Cardiac fibroblast (primary cell): ENCODE measurements at regions not wholly inside any gene's neighbourhood (a gene's known extent, or its start where the extent isn't known, plus 50 kb on each side); places are given as distances from the start of the nearest gene placed in this dataset.

Source experiments
- DNase-seq, 2 donors: peaks; one replicate each; pipeline versions ENCODE4 v3.0.0 to v3.0.0-alpha.2; 2010; ENCODE audit warnings: low read depth in 2 of 2
- H3K4me3 ChIP-seq, 2 donors: replicated peaks in 1 of 2; 1 replicate in 1 of 2; 2 replicates in 1 of 2; pipeline ENCODE4 v1.5.1; 2011; ENCODE audit warnings: low read depth in 2 of 2, low read length in 2 of 2, mild to moderate bottlenecking in 2 of 2, moderate library complexity in 1 of 2
- TF ChIP-seq, protein P1 (sequence below): IDR thresholded peaks from one replicate; pipeline ENCODE4 v1.5.1; 2011; ENCODE audit warnings: low read depth, mild to moderate bottlenecking, low read length, inconsistent platforms

- peak in 1 of 2 donors; percentile 10 for DNase-seq
- no peak overlapping the region for H3K4me3 ChIP-seq
- TF ChIP-seq, protein P1, sequence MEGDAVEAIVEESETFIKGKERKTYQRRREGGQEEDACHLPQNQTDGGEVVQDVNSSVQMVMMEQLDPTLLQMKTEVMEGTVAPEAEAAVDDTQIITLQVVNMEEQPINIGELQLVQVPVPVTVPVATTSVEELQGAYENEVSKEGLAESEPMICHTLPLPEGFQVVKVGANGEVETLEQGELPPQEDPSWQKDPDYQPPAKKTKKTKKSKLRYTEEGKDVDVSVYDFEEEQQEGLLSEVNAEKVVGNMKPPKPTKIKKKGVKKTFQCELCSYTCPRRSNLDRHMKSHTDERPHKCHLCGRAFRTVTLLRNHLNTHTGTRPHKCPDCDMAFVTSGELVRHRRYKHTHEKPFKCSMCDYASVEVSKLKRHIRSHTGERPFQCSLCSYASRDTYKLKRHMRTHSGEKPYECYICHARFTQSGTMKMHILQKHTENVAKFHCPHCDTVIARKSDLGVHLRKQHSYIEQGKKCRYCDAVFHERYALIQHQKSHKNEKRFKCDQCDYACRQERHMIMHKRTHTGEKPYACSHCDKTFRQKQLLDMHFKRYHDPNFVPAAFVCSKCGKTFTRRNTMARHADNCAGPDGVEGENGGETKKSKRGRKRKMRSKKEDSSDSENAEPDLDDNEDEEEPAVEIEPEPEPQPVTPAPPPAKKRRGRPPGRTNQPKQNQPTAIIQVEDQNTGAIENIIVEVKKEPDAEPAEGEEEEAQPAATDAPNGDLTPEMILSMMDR, result no peak
Observed at GRCh38 chrX:22516893-22517292, 244.2 kb downstream of the CBLL2 start.

- peak in 1 of 2 donors; percentile 41 for DNase-seq
- TF ChIP-seq, protein P1, result no peak
- H3K4me3 ChIP-seq, result no peak overlapping the region
Observed at GRCh38 chrX:22520128-22520828, 247.6 kb downstream of the CBLL2 start.

DNA sequence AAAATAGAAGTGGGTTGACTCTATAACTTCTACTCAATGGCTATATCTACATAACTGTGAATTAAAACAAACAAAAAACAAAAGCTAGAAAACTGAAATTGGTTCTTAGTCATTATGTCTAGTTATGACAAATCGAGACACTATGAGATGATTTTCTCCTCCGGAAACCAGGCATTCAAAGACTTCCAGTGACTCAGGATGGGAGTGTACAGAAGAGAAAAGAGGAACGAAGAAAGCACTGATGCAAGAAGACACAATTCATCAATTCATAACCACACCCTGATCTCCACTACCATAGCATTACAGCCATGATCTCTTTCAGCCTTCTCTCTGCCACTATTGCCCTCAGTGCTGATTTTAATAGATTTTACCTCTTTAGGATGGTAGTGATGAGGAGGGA lies 253.6 kb downstream of the CBLL2 start:
- no peak overlapping the region for H3K4me3 ChIP-seq
- TF ChIP-seq, protein P1, result no peak
- peak; percentile 43 to 93 for DNase-seq

GRCh38 chrX:22527302-22527701 lies 254.6 kb downstream of the CBLL2 start:
- TF ChIP-seq, protein P1, result no peak
- H3K4me3 ChIP-seq, result no peak overlapping the region
- no peak for DNase-seq

- TF ChIP-seq, protein P1, result no peak
- H3K4me3 ChIP-seq, result no peak overlapping the region
- DNase-seq, result no peak
Observed at GRCh38 chrX:22533898-22534297, 261.2 kb downstream of the CBLL2 start.

DNA sequence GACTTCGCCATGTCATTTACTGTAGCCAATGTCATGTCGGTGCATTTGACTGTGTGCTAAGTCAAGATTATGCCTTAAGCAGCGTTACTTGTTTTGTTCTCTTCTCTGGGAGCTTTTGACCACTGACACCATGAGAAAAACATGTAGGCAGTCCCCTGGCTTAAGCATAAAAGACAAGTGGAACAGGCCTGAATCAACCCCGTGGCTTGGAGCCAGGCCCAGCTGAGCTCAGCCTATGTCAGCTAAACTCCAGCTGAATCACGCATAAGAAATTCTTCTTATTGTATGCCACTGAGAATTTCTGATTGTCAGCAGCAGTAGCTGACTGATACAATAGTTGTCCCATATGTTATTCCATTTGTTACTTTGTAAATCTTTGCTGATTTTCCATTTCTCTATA lies 261.9 kb downstream of the CBLL2 start:
- TF ChIP-seq, protein P1, result no peak
- peak; percentile 60 to 90 for DNase-seq
- H3K4me3 ChIP-seq, result no peak overlapping the region

- TF ChIP-seq, protein P1, result no peak
- no peak for DNase-seq
- H3K4me3 ChIP-seq, result no peak overlapping the region
Observed at GRCh38 chrX:22536746-22537304, 264.1 kb downstream of the CBLL2 start.
